ENCODE measurements at regions not wholly inside any gene's neighbourhood (a gene's known extent, or its start where the extent isn't known, plus 50 kb on each side); places are given as distances from the start of the nearest gene placed in this dataset.

DNA sequence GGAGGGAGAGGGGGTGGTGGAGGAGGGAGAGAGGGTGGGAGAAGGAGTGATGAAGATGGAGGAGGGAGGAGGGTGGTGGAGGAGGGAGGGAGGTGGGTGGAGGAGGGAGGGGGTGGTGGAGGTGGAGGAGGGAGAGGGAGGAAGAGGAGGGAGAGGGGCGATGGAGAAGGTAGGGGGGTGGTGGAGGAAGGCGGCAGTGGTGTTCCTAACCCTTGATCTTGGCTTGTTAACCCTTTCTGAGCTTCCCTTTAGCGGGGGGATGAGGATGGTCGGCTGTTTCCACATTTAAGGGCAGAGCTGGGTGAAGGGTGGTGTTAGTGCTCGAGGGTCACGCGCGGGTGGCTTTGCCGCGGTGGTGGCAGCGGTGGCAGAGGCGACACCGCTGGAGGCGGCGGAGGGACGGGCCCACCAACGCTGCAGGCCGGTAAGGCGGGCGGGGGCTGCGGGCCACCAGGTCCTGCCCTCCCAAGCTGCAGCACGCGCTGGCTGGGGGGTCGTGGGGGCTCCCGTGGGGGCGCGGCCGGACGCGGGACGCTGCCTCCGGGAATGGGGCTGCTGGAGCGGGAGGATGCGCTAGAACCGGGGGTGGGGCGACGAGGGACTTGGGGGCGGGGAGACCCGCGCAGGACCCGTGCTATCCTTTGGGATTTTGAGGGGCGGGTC lies 156.3 kb downstream of the PTPN11 start:
- no peak for DNase-seq (ENCODE audit: low spot score in 2 of 2)
- no peak overlapping the region for H3K4me3 ChIP-seq (ENCODE audit: low read depth, poor library complexity, severe bottlenecking)
- intact Hi-C loops (cut with DNase I; ENCODE audit: low total_unique reads): no loop called here
- TF ChIP-seq, protein P1, sequence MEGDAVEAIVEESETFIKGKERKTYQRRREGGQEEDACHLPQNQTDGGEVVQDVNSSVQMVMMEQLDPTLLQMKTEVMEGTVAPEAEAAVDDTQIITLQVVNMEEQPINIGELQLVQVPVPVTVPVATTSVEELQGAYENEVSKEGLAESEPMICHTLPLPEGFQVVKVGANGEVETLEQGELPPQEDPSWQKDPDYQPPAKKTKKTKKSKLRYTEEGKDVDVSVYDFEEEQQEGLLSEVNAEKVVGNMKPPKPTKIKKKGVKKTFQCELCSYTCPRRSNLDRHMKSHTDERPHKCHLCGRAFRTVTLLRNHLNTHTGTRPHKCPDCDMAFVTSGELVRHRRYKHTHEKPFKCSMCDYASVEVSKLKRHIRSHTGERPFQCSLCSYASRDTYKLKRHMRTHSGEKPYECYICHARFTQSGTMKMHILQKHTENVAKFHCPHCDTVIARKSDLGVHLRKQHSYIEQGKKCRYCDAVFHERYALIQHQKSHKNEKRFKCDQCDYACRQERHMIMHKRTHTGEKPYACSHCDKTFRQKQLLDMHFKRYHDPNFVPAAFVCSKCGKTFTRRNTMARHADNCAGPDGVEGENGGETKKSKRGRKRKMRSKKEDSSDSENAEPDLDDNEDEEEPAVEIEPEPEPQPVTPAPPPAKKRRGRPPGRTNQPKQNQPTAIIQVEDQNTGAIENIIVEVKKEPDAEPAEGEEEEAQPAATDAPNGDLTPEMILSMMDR (IDR thresholded peaks at IDR 0.05): no peak
- no peak for TF ChIP-seq POLR2A (IDR thresholded peaks at IDR 0.05)
- WGBS, 2 donors: 1 to 2% methylated on average over 9 to 42 of the region's 42 CpGs

GRCh38 chr12:112575559-112576067 lies 156.9 kb downstream of the PTPN11 start:
- 25 to 30% methylated on average over 22 of the region's 22 CpGs for WGBS, 2 donors
- intact Hi-C loops (cut with DNase I; ENCODE audit: low total_unique reads): no loop called here
- no peak for TF ChIP-seq POLR2A (IDR thresholded peaks at IDR 0.05)
- TF ChIP-seq, protein P1 (IDR thresholded peaks at IDR 0.05): no peak
- DNase-seq (ENCODE audit: low spot score in 2 of 2): no peak
- H3K4me3 ChIP-seq (ENCODE audit: low read depth, poor library complexity, severe bottlenecking): no peak overlapping the region

GRCh38 chr12:112577473-112578329 lies 159.0 kb downstream of the PTPN11 start:
- TF ChIP-seq, protein P1 (IDR thresholded peaks at IDR 0.05): no peak
- TF ChIP-seq POLR2A (IDR thresholded peaks at IDR 0.05): no peak
- peak in 1 of 2 donors; percentile 12 for DNase-seq (ENCODE audit: low spot score in 2 of 2)
- 31 to 42% methylated on average over 4 of the region's 4 CpGs for WGBS, 2 donors
- H3K4me3 ChIP-seq (ENCODE audit: low read depth, poor library complexity, severe bottlenecking): no peak overlapping the region
- intact Hi-C loops (cut with DNase I; ENCODE audit: low total_unique reads): no loop called here

DNA sequence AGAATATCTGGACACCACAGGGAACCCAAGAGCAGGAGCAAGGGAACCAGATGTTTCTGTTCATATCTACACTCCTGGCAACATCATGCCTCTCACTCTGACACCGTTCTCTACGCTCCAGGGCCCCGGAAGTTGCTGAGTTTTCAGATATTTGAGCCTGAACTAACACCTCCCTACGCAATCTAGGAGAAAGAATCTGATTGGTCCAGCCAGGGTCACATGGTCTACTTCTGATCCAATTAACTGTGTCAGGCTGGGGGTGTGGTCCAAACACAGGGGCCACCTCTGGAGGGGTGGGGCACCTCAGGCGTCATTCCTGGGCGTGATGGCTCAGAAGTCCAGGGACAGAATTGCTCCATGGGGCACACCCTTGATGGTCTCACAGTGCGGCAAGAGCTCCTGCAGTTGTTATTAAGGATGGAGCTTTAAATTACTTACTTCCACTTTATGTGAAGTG lies 165.5 kb downstream of the PTPN11 start:
- intact Hi-C loops (cut with DNase I; ENCODE audit: low total_unique reads): no loop called here
- TF ChIP-seq POLR2A (IDR thresholded peaks at IDR 0.05): no peak
- TF ChIP-seq, protein P1 (IDR thresholded peaks at IDR 0.05): no peak
- DNase-seq (ENCODE audit: low spot score in 2 of 2): no peak
- WGBS, 2 donors: 62 to 74% methylated on average over 7 of the region's 7 CpGs
- no peak overlapping the region for H3K4me3 ChIP-seq (ENCODE audit: low read depth, poor library complexity, severe bottlenecking)

DNA sequence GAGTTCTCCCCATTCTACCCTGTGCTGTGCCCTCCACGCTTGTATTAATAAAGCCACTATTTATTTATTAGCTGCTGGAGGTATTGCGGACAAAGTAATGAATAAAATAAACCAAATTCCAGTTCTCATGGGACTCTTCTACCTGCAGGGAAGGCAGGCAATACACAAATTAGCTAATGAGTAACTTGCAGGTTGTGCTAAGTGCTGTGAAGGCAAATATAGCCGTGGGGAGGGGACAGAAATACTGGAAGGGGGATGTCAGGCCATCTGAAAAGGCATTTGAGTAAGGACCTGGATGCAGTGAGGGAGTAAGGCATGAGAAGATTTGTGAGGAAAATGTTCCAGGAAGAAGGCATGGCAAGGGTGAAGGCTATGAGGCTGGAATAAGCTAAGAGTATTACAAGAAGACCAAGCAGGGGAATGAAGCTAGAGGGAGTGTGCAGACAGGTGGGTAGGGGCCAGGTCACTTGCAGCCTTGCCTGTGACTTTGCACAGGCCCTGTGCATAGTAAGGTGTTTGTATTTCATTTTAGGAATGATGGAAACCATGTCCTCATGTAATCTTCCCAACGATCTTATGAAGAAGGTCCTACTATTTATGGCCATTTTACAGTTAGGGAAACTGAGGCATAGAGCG lies 167.5 kb downstream of the PTPN11 start:
- WGBS, 2 donors: 71 to 75% methylated on average over 5 of the region's 5 CpGs
- intact Hi-C loops (cut with DNase I; ENCODE audit: low total_unique reads): no loop called here
- DNase-seq (ENCODE audit: low spot score in 2 of 2): peak in 1 of 2 donors; percentile 4
- no peak overlapping the region for H3K4me3 ChIP-seq (ENCODE audit: low read depth, poor library complexity, severe bottlenecking)
- TF ChIP-seq POLR2A (IDR thresholded peaks at IDR 0.05): no peak

DNA sequence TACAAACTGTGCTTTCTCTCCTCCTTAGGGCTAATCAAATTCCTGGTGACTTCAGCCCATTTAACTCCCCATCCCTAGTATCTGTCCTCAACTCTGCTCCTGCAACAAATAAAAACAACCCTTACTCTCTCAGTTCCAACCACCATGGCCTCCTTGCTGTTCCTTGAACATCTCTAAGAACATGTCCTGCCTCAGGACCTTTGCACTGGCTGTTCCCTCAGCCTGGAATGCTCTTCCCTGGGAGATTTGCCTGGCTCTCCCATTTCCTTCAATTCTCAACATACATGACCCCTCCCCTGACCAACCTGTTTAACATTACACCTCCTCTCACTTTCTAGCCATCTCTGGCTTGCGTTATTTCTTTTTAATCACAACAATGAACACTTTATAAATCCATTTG lies 170.5 kb downstream of the PTPN11 start:
- peak in 1 of 2 donors; percentile 17 for DNase-seq (ENCODE audit: low spot score in 2 of 2)
- 94 to 100% methylated on average over 1 of the region's 1 CpG for WGBS, 2 donors
- TF ChIP-seq, protein P1 (IDR thresholded peaks at IDR 0.05): no peak
- intact Hi-C loops (cut with DNase I; ENCODE audit: low total_unique reads): no loop called here
- H3K4me3 ChIP-seq (ENCODE audit: low read depth, poor library complexity, severe bottlenecking): no peak overlapping the region
